SK-N-SH (cell line): ENCODE measurements at regions not wholly inside any gene's neighbourhood (a gene's known extent, or its start where the extent isn't known, plus 50 kb on each side); places are given as distances from the start of the nearest gene placed in this dataset.

Source experiments
- CTCF ChIA-PET: fragments of 300-600, 350-600 bp; formaldehyde crosslinking; extraction: SDS; loops from one replicate; lab custom pipeline; 2021; lab: Yijun Ruan, JAX
- POLR2A ChIA-PET: fragments of 350-600 bp; sonication (Branson Sonifier 250); formaldehyde crosslinking; extraction: SDS; loops from one replicate; lab custom pipeline; 2020; ENCODE audit warnings: antibody characterized with exemption, inconsistent platforms; lab: Yijun Ruan, JAX
- DNase-seq: peaks from one replicate; pipeline ENCODE4 v3.0.0; 2012
- H2AFZ ChIP-seq: fragments of 200-600 bp; sonication (generic); 2 replicates; pipeline ENCODE4 v1.8.1; 2016; ENCODE audit warnings: antibody characterized with exemption, mild to moderate bottlenecking, low read depth
- H3F3A ChIP-seq: fragments of 200-600 bp; sonication (generic); replicated peaks from 2 replicates; pipeline ENCODE3; 2016; ENCODE audit warnings: antibody characterized with exemption, mild to moderate bottlenecking; ENCODE audit not compliant: insufficient read depth
- H3K27ac ChIP-seq, 2 experiments: fragments of 200-500 bp in 1 of 2; fragments of 200-600 bp in 1 of 2; sonication (Bioruptor generic) in 1 of 2; sonication (generic), shearing (Covaris generic) in 1 of 2; 2 replicates each; pipeline versions ENCODE4 v1.5.1 to v1.6.1; 2014 to 2016; ENCODE audit warnings: low read depth in 2 of 2, inconsistent platforms in 1 of 2, low read length in 1 of 2, mild to moderate bottlenecking in 1 of 2, mixed read lengths in 1 of 2
- H3K27me3 ChIP-seq: fragments of 200-600 bp; sonication (generic), shearing (Covaris generic); 2 replicates; pipeline ENCODE4 v1.6.1; 2016; ENCODE audit warnings: mixed run types; ENCODE audit not compliant: insufficient read depth
- H3K36me3 ChIP-seq, 2 experiments: fragments of 200-500 bp in 1 of 2; fragments of 200-600 bp in 1 of 2; sonication (Bioruptor generic) in 1 of 2; sonication (generic) in 1 of 2; replicated peaks in 1 of 2; 2 replicates each; pipeline versions ENCODE3 to v1.5.1; 2014 to 2016; ENCODE audit warnings: low read length in 1 of 2, mild to moderate bottlenecking in 1 of 2; ENCODE audit not compliant: insufficient read depth in 2 of 2, control insufficient read depth in 1 of 2
- H3K4me1 ChIP-seq, 2 experiments: fragments of 200-500 bp in 1 of 2; fragments of 200-600 bp in 1 of 2; sonication (Bioruptor generic) in 1 of 2; sonication (generic), shearing (Covaris generic) in 1 of 2; 2 replicates each; pipeline versions ENCODE4 v1.5.1 to v1.6.1; 2014 to 2016; ENCODE audit warnings: low read depth in 1 of 2, low read length in 1 of 2, mixed run types in 1 of 2; ENCODE audit not compliant: insufficient read depth in 2 of 2, control insufficient read depth in 1 of 2
- H3K4me2 ChIP-seq: fragments of 200-600 bp; sonication (generic), shearing (Covaris generic); 2 replicates; pipeline ENCODE4 v1.6.1; 2017; ENCODE audit warnings: mixed run types
- H3K4me3 ChIP-seq, 2 experiments: fragments of 200-500 bp in 1 of 2; fragments of 200-600 bp in 1 of 2; sonication (Bioruptor generic) in 1 of 2; sonication (generic), shearing (Covaris generic) in 1 of 2; 2 replicates each; pipeline versions ENCODE4 v1.5.1 to v1.8.1; 2014 to 2016; ENCODE audit warnings: low read depth in 2 of 2, inconsistent platforms in 1 of 2, low read length in 1 of 2, mild to moderate bottlenecking in 1 of 2, mixed read lengths in 1 of 2, moderate library complexity in 1 of 2
- H3K79me2 ChIP-seq: fragments of 200-600 bp; sonication (generic); 2 replicates; pipeline ENCODE4 v1.8.1; 2017; ENCODE audit warnings: mild to moderate bottlenecking; ENCODE audit not compliant: insufficient read depth
- H3K9ac ChIP-seq: fragments of 200-600 bp; sonication (generic); 2 replicates; pipeline ENCODE4 v1.6.1; 2017; ENCODE audit warnings: mixed run types
- H3K9me2 ChIP-seq: fragments of 200-600 bp; sonication (generic); 2 replicates; pipeline ENCODE4 v1.6.1; 2017; ENCODE audit warnings: mixed run types
- H3K9me3 ChIP-seq: fragments of 200-600 bp; sonication (generic); 2 replicates; pipeline ENCODE4 v1.6.1; 2017; ENCODE audit warnings: mixed run types, mild to moderate bottlenecking, moderate library complexity
- H4K20me1 ChIP-seq: fragments of 200-600 bp; sonication (generic); 2 replicates; pipeline ENCODE4 v1.6.1; 2017; ENCODE audit warnings: mild to moderate bottlenecking, mixed run types; ENCODE audit not compliant: insufficient read depth
- CHD2 ChIP-seq: fragments of 150-350 bp; IDR thresholded peaks from 2 replicates; pipeline ENCODE4 v1.6.1; 2018; ENCODE audit warnings: low read length; ENCODE audit not compliant: partially characterized antibody
- CTCF ChIP-seq: fragments of 200-600 bp; sonication (generic); IDR thresholded peaks from 2 replicates; pipeline ENCODE4 v1.6.1; 2017; ENCODE audit warnings: antibody characterized with exemption, mild to moderate bottlenecking, moderate library complexity
- EP300 ChIP-seq, 2 experiments: IDR thresholded peaks; 2 replicates each; pipeline versions ENCODE4 v1.4.0 to v1.6.1; 2012; ENCODE audit warnings: borderline replicate concordance in 1 of 2, low read depth in 1 of 2, low read length in 1 of 2
- FOSL2 ChIP-seq: IDR thresholded peaks from 2 replicates; pipeline ENCODE4 v1.4.0; 2012; ENCODE audit warnings: low read depth, mild to moderate bottlenecking, moderate library complexity, borderline replicate concordance
- GATA2 ChIP-seq: sonication (generic); formaldehyde crosslinking; IDR thresholded peaks from 2 replicates; pipeline ENCODE4 v1.5.0; 2020; ENCODE audit warnings: mild to moderate bottlenecking, missing genetic modification reagents
- IRF3 ChIP-seq: fragments of 150-350 bp; IDR thresholded peaks from 2 replicates; pipeline ENCODE4 v1.6.1; 2016; ENCODE audit warnings: mild to moderate bottlenecking, low read depth, low read length
- JUND ChIP-seq: IDR thresholded peaks from 2 replicates; pipeline ENCODE4 v1.4.0; 2012
- MAX ChIP-seq: IDR thresholded peaks from 2 replicates; pipeline ENCODE4 v1.4.0; 2012; ENCODE audit warnings: low read depth
- MEF2A ChIP-seq: IDR thresholded peaks from 2 replicates; pipeline ENCODE4 v1.4.0; 2012; ENCODE audit warnings: low read depth, borderline replicate concordance
- MXI1 ChIP-seq: IDR thresholded peaks from 2 replicates; pipeline ENCODE4 v1.6.1; 2012; ENCODE audit warnings: mild to moderate bottlenecking, low read depth, low read length, improper control_type of control experiment
- NFIC ChIP-seq: IDR thresholded peaks from 2 replicates; pipeline ENCODE4 v1.4.0; 2012; ENCODE audit warnings: borderline replicate concordance
- PBX3 ChIP-seq: IDR thresholded peaks from 2 replicates; pipeline ENCODE4; 2012
- RAD21 ChIP-seq: IDR thresholded peaks from 2 replicates; pipeline ENCODE4 v1.6.1; 2012; ENCODE audit warnings: mild to moderate bottlenecking, low read length
- REST ChIP-seq: IDR thresholded peaks from 2 replicates; pipeline ENCODE4 v1.6.1; 2012; ENCODE audit warnings: mild to moderate bottlenecking, low read depth, low read length, moderate library complexity
- RFX5 ChIP-seq: IDR thresholded peaks from 2 replicates; pipeline ENCODE4 v1.6.1; 2012; ENCODE audit warnings: mild to moderate bottlenecking, improper control_type of control experiment, low read length
- RXRA ChIP-seq: IDR thresholded peaks from 2 replicates; pipeline ENCODE4 v1.4.0; 2012; ENCODE audit warnings: low read depth, mild to moderate bottlenecking, borderline replicate concordance
- SIN3A ChIP-seq: IDR thresholded peaks from 2 replicates; pipeline ENCODE4 v1.6.1; 2012; ENCODE audit warnings: low read depth, mild to moderate bottlenecking, low read length, moderate library complexity, borderline replicate concordance
- SMC3 ChIP-seq: IDR thresholded peaks from 2 replicates; pipeline ENCODE4 v1.6.1; 2012; ENCODE audit warnings: low read depth, low read length, improper control_type of control experiment
- USF1 ChIP-seq: IDR thresholded peaks from 2 replicates; pipeline ENCODE4 v1.4.0; 2012; ENCODE audit warnings: low read depth, borderline replicate concordance
- YY1 ChIP-seq: IDR thresholded peaks from 2 replicates; pipeline ENCODE4 v1.4.0; 2012; ENCODE audit warnings: low read depth, mild to moderate bottlenecking
- WGBS: methylation state at CpG from one replicate; pipeline ENCODE4 v1.1.6; 2017; ENCODE audit warnings: low lambda C conversion rate; 5-methylcytosine and 5-hydroxymethylcytosine counted together

GRCh38 chr19:28039677-28040381, 1173.1 kb downstream of the UQCRFS1 start (continued):
- no peak for TF ChIP-seq REST
- TF ChIP-seq JUND, result no peak

GRCh38 chr19:28037186-28037585, 1175.8 kb downstream of the UQCRFS1 start:
- Histone ChIP-seq H4K20me1 (no peaks in the 10 kb centered on the region), H3K27me3 (no peaks in the 10 kb centered on the region), H3K4me3 (no peak overlapping the region), H3K4me2 (no peak overlapping the region), H3K27ac (no peak overlapping the region), H3K9me2 (no peaks in the 10 kb centered on the region), H3K36me3 (no peaks in the 10 kb centered on the region), H3K9me3 (no peaks in the 10 kb centered on the region), H3K4me1 (no peaks in the 10 kb centered on the region), H3F3A (no peaks in the 10 kb centered on the region), H2AFZ (no peak overlapping the region), H3K79me2 (no peaks in the 10 kb centered on the region), H3K9ac (no peak overlapping the region)
- under 1% methylated on average over 4 of the region's 4 CpGs for WGBS
- TF ChIP-seq NFIC, result no peak
- TF ChIP-seq MXI1, result no peak
- no peak for TF ChIP-seq SMC3
- TF ChIP-seq CHD2, result no peak
- no peak for TF ChIP-seq MAX
- no peak for TF ChIP-seq RXRA
- TF ChIP-seq GATA2 (CRISPR knock-in tag), result no peak
- no peak for TF ChIP-seq PBX3
- no peak for TF ChIP-seq CTCF
- no peak for TF ChIP-seq MEF2A
- no peak for TF ChIP-seq IRF3
- TF ChIP-seq USF1, result no peak
- TF ChIP-seq FOSL2, result no peak
- no peak for TF ChIP-seq RFX5
- no peak for TF ChIP-seq RAD21
- TF ChIP-seq YY1, result no peak
- no peak for TF ChIP-seq SIN3A
- TF ChIP-seq JUND, result no peak
- no peak for TF ChIP-seq EP300 (IDR thresholded peaks at IDR 0.05; ENCODE audit: borderline replicate concordance in 1 of 2, low read depth in 1 of 2, low read length in 1 of 2)
- DNase-seq, result no peak
- ChIA-PET CTCF (no interaction called here), POLR2A (no interaction called here)
